Endothelial cell of hepatic sinusoid (primary cell): ENCODE measurements at regions not wholly inside any gene's neighbourhood (a gene's known extent, or its start where the extent isn't known, plus 50 kb on each side); places are given as distances from the start of the nearest gene placed in this dataset.
"Not testable (repeated sequence)": the region's sequence is repeated elsewhere in the genome, so short reads cannot be mapped to it uniquely, and the experiment has no call there.

Experiments used
- in situ Hi-C: cut with HindIII; loops from 2 replicates; pipeline ENCODE4 v1.10.0; 2017; ENCODE audit warnings: low sequenced_read_pairs

GRCh38 chr3:176357891-176358290 is 839.4 kb downstream of the TBL1XR1 start:
- in situ Hi-C loops, result no loop called here

DNA sequence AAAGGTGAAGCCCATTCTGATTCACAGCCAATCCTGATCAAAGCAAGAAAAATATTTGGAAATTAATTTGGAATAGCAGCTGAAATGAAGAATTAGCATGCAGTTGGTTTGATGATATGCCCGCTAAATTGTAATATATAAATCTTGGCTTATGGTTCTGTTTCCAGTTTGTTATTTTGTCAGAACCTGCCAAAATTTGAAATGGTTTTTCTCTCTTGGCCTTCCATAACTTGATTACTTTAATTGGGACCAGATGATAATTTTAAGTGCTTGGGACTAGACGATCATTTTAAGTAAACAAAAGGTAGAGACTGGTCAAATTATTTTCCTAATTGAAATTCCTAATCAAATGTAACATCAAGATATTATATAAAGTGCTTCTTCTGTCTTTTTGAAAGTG is 842.4 kb downstream of the TBL1XR1 start:
- in situ Hi-C loops, result no loop called here

DNA sequence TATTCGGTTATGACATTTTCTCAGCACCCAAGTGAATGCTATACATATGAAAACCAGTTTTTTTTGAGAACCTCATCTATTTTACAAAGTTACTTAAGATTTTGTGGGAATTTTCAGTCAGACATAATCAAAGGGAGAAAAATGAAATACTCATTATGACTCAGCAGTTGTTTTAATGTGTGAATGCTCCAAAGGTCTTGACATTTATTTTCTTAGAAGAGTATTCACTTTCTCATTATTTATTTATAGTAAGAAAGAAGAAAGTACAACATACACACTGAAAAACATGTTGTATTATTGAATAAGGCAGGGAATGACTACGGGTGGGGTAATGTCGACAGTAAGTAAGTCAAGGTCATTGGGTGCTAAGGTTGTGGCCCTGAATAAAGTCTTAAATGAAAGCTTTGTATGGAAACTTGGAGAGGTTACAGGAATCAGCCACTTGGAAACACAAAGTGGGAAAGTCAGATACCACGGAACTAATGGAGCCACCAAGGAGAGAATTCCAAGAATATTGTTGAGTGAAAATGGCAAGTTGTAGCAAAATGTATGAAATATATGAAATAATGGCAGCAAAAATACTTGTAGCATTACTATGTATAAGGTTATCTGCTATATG is 844.5 kb downstream of the TBL1XR1 start:
- in situ Hi-C loops, result no loop called here

DNA sequence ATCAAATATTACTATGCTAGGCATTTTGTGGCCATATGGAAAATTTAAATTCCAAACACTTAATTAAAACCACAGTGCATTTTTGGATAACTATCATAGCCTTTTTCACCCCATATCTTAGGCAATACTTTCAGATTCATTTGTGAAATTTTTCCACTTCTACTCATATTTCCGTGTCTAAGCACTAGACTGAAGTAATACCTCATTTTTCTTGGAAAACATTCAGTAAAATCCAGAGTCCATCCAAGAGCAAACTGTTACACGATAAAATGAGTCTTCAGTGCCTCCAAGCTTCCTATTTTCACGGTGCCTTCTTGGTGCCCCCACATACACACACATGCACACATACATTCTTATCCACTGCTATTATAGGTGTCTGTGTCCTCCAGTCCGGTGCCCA is 845.9 kb downstream of the TBL1XR1 start:
- in situ Hi-C loops, result no loop called here

DNA sequence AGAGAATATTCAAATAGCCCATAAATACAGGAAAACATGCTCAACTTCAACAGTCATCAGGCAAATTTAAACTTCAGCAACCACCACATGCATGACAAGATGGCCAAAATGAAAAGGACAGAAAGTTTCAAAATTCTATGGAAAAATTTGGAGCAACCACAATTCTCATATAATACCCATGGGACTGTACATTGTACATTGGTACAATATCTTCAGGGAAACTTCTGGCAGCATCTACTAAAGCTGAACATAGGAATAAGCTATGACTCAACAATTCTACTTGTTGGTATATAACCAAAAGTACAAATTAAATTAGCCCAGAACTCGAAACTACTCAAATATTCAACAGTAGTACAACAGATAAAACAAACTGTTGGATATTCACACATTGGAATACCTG is 847.6 kb downstream of the TBL1XR1 start:
- in situ Hi-C loops, result no loop called here

DNA sequence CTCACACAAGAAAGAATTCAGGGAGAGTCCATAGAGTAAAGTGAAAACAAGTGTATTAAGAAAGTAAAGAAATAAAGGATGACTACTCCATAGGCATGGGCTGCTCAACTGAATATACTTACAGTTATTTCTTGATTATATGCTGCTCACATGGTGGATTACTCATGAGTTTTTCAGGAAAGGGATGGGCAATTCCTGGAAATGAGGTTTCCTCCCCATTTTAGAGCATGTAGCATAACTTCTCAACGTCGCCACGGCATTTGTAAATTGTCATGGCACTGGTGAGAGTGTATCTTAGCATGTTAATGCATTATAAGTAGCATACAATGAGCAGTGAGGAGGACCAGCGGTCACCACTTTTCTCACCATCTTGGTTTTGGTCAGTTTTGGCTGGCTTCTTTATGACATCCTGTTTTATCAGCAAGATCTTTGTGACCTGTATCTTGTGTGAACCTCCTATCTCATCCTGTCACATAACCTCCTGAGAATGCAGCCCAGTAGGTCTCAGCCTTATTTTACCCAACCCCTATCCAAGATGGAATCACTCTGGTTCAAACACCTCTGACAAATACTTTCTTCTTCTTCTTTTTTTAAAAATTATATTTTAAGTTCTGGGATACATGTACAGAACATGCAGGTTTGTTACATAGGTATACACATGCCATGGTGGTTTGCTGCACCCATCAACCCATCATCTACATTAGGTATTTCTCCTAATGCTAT is 849.7 kb downstream of the TBL1XR1 start:
- in situ Hi-C loops, result no loop called here

DNA sequence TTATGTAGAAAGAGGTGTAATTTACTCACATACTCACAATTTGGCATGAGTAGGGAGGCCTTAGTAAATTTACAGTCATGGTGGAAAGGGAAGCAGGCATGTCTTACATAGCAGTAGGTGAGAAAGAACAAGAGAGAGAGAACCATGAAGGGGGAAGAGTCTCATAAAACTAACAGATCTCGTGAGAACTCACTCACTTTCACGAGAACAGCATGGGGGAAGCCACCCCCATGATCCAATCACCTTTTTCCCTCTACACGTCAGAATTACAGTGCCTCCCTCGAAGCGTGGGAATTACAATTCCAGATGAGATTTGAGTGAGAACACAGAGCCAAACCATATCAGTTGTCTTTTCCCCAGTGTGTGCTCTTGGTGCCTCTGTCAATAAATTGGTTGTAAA is 855.3 kb downstream of the TBL1XR1 start:
- in situ Hi-C loops, result no loop called here

- in situ Hi-C loops, result no loop called here
Measured at GRCh38 chr3:176328666-176329065, 868.6 kb downstream of the TBL1XR1 start.

- in situ Hi-C loops, result no loop called here
Measured at GRCh38 chr3:176328198-176328597, 869.1 kb downstream of the TBL1XR1 start.

DNA sequence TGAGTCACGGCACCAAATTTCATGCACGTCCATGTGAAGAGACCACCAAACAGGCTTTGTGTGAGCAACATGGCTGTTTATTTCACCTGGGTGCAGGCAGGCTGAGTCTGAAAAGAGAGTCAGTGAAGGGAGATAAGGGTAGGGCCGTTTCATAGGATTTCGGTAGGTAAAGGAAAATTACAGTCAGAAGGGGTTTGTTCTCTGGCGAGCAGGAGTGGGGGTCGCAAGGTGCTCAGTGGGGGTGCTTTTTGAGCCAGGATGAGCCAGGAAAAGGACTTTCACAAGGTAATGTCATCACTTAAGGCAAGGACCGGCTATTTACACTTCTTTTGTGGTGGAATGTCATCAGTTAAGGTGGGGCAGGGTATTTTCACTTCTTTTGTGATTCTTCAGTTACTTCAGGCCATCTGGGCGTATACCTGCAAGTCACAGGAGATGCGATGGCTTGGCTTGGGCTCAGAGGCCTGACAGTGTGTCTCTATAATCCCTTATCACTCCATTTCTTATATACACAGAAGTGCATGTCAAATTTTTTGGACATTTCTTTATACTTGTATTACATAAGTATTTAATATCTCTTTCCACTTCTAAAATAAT is 870.3 kb downstream of the TBL1XR1 start:
- in situ Hi-C loops, result not testable (repeated sequence)

GRCh38 chr3:176321532-176321931 is 875.8 kb downstream of the TBL1XR1 start:
- in situ Hi-C loops, result not testable (repeated sequence)

DNA sequence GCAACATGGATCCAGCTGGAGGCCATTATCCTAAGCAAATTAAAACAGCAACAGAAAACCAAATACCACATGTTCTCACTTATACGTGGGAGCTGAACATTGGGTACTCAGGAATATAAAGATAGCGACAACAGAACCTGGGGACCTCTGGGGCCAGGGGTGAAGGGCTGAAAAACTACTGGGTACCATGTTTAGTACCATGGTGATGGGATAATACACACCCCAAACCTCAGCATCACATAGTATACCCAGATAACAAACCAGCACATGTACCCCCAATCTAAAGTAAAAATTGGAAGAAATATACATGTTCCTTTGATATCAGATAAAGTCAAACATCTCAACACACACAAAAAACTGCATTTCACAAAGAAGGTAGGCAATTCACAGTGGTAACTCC is 876.2 kb downstream of the TBL1XR1 start:
- in situ Hi-C loops, result no loop called here

DNA sequence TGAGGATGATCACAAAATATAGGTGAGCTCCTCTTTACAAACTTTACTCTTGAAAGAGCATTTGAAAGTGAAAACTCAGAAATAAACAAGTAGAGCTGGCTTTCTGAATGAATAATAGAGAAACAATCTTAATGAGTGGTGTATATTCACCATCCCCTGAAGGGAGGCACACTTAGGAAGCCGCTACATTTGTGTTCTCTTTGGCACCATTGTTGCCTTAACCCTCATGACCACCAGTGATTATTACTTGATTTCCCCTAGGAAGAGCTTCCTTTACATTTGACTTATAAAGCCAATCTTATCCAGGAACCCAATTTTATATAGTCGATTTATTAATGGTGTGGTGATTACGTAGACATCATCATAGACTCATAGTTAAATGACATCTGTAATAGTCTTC is 883.9 kb downstream of the TBL1XR1 start:
- in situ Hi-C loops, result no loop called here

DNA sequence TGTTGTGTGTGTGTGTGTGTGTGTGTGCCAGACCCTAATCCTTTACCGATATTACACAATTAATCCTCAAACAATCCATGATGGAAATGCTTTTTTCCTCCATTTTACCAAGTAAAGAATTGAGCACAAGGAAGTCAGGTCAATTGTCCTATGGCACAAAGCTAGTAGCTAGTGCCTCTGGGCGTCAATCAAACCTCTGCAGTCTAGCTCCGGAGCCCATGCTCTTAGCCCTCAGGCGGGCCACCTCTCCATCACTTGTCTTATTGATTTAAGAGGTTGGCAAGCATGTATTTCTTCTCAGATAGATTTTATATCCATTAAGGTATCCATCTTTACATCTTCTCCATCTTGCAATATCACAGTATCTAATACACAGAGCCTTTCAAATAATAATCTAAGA is 886.6 kb downstream of the TBL1XR1 start:
- in situ Hi-C loops, result no loop called here

DNA sequence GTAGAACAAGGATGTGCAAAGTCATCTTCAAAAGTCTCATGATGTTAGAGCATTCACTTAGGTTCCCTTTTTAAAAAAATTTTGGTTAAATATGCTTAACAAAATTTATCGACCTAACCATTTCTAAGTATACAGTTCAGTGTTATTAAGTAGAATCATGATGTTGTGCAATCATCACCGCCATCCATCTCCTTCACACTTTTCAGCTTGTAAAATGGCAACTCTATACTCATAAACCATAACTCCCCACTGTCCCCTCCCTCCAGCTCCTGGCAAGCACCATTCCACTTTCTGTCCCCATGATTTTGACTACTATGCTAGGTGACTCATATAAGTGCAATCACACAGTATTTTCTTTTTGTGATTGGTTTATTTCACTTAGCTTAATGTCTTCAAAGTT is 895.0 kb downstream of the TBL1XR1 start:
- in situ Hi-C loops, result no loop called here

- in situ Hi-C loops, result no loop called here
Measured at GRCh38 chr3:176296066-176296597, 901.1 kb downstream of the TBL1XR1 start.

GRCh38 chr3:176293276-176293675 is 904.0 kb downstream of the TBL1XR1 start:
- in situ Hi-C loops, result no loop called here

GRCh38 chr3:176286476-176287085 is 910.7 kb downstream of the TBL1XR1 start:
- in situ Hi-C loops, result no loop called here

GRCh38 chr3:176275538-176275937 is 921.7 kb downstream of the TBL1XR1 start:
- in situ Hi-C loops, result no loop called here

- in situ Hi-C loops, result no loop called here
Measured at GRCh38 chr3:176275113-176275512, 922.2 kb downstream of the TBL1XR1 start.

GRCh38 chr3:176274161-176274560 is 923.1 kb downstream of the TBL1XR1 start:
- in situ Hi-C loops, result no loop called here

DNA sequence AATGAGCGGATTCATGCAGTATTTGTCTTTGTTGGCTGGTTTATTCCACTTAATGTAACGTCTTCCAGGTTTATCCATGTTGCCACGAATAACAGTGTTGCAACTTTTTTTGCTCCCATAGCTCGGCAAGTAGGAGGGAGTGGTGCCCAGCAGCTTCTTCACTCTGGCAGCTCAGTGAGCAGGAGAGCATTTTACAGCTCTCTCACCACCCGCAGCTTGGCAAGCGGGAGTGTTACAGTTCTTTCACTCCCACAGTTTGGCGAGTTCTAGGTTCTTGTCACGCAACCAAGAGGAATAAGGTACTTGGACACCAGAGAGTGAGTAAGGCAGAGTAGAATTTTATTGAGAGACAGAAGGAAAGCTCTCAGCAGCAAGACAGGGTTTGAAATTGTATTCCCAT is 935.2 kb downstream of the TBL1XR1 start:
- in situ Hi-C loops, result no loop called here
